ENCODE measurements at regions not wholly inside any gene's neighbourhood (a gene's known extent, or its start where the extent isn't known, plus 50 kb on each side); places are given as distances from the start of the nearest gene placed in this dataset.

- H3K9me3 ChIP-seq (ENCODE audit: control insufficient read depth, insufficient read depth, low read length): no peaks in the 10 kb centered on the region
- H4K20me1 ChIP-seq (ENCODE audit: control insufficient read depth, insufficient read depth, low read depth, low read length): no peaks in the 10 kb centered on the region
- no peak overlapping the region for H3K4me3 ChIP-seq (ENCODE audit: low read length)
- TF ChIP-seq, protein P1, sequence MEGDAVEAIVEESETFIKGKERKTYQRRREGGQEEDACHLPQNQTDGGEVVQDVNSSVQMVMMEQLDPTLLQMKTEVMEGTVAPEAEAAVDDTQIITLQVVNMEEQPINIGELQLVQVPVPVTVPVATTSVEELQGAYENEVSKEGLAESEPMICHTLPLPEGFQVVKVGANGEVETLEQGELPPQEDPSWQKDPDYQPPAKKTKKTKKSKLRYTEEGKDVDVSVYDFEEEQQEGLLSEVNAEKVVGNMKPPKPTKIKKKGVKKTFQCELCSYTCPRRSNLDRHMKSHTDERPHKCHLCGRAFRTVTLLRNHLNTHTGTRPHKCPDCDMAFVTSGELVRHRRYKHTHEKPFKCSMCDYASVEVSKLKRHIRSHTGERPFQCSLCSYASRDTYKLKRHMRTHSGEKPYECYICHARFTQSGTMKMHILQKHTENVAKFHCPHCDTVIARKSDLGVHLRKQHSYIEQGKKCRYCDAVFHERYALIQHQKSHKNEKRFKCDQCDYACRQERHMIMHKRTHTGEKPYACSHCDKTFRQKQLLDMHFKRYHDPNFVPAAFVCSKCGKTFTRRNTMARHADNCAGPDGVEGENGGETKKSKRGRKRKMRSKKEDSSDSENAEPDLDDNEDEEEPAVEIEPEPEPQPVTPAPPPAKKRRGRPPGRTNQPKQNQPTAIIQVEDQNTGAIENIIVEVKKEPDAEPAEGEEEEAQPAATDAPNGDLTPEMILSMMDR (IDR thresholded peaks at IDR 0.05; ENCODE audit: low read depth, low read length, poor library complexity, severe bottlenecking): no peak
- TF ChIP-seq EZH2phosphoT487 (IDR thresholded peaks at IDR 0.05; ENCODE audit: borderline replicate concordance, low read length): no peak
- no peaks in the 10 kb centered on the region for H3K79me2 ChIP-seq (ENCODE audit: control insufficient read depth, low read length)
- H3K27me3 ChIP-seq (ENCODE audit: control insufficient read depth, low read length): no peaks in the 10 kb centered on the region
- H3K27ac ChIP-seq (ENCODE audit: low read depth, low read length): no peak overlapping the region
- no peaks in the 10 kb centered on the region for H3K4me1 ChIP-seq (ENCODE audit: control insufficient read depth, low read length)
- no peaks in the 10 kb centered on the region for H3K9me2 ChIP-seq (replicated peaks; ENCODE audit: control insufficient read depth, low read length)
- H3K36me3 ChIP-seq (ENCODE audit: control insufficient read depth, low read length): no peaks in the 10 kb centered on the region
- H3K4me2 ChIP-seq (ENCODE audit: low read length): no peak overlapping the region
- no peaks in the 10 kb centered on the region for H3F3A ChIP-seq (ENCODE audit: control insufficient read depth, insufficient read depth)
Observed at GRCh38 chr2:5369510-5369909, 322.7 kb upstream of the SOX11 start.

DNA sequence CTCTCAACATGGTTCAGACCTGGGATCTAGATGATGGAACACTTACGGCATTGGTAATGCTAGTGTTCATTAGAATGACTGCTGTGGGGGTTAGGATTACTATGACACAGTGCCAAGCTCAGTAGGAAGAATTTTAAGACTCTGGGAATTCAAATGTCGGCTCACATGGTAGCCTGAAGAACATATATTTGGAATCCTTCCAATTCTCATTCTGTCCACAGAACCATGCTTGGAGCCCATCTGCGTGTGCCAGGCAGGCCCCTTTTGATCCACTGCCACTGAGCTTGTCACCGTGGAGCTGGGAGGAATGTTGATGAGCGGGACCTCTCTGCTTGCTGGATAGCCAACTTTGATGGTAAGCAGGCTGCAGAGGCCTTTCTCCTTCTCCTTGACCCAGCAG is 322.0 kb upstream of the SOX11 start:
- TF ChIP-seq, protein P1 (IDR thresholded peaks at IDR 0.05; ENCODE audit: low read depth, low read length, poor library complexity, severe bottlenecking): no peak
- no peak for TF ChIP-seq EZH2phosphoT487 (IDR thresholded peaks at IDR 0.05; ENCODE audit: borderline replicate concordance, low read length)
- Histone ChIP-seq H3K9me2 (replicated peaks; ENCODE audit: control insufficient read depth, low read length) (no peaks in the 10 kb centered on the region), H3K27me3 (ENCODE audit: control insufficient read depth, low read length) (no peaks in the 10 kb centered on the region), H3F3A (ENCODE audit: control insufficient read depth, insufficient read depth) (no peaks in the 10 kb centered on the region), H3K4me1 (ENCODE audit: control insufficient read depth, low read length) (no peaks in the 10 kb centered on the region), H3K4me2 (ENCODE audit: low read length) (no peak overlapping the region), H3K4me3 (ENCODE audit: low read length) (no peak overlapping the region), H3K79me2 (ENCODE audit: control insufficient read depth, low read length) (no peaks in the 10 kb centered on the region), H3K36me3 (ENCODE audit: control insufficient read depth, low read length) (no peaks in the 10 kb centered on the region), H3K27ac (ENCODE audit: low read depth, low read length) (no peak overlapping the region), H4K20me1 (ENCODE audit: control insufficient read depth, insufficient read depth, low read depth, low read length) (no peaks in the 10 kb centered on the region), H3K9me3 (ENCODE audit: control insufficient read depth, insufficient read depth, low read length) (no peaks in the 10 kb centered on the region)

DNA sequence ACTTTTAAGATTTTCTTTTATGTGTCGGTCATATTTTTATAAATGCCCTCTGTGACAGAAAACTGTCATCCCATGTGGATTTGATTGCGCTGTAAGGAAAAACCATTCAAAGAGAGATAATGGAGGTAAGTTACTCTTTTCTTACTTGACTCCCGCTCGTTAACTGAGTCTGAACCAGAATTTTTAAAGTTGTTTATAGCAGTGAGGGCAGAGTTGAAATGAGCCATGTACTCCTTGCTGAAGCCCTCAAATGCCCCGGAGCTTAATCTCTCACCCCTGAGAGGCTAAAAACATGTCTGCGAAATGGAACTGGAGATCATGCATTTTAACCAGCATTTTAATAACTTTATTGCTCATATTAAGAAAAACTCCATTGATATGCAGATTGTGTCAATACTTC is 320.0 kb upstream of the SOX11 start:
- H3K79me2 ChIP-seq (ENCODE audit: control insufficient read depth, low read length): no peaks in the 10 kb centered on the region
- H3K4me3 ChIP-seq (ENCODE audit: low read length): no peak overlapping the region
- no peak for TF ChIP-seq EZH2phosphoT487 (IDR thresholded peaks at IDR 0.05; ENCODE audit: borderline replicate concordance, low read length)
- TF ChIP-seq, protein P1 (IDR thresholded peaks at IDR 0.05; ENCODE audit: low read depth, low read length, poor library complexity, severe bottlenecking): no peak
- H3K27me3 ChIP-seq (ENCODE audit: control insufficient read depth, low read length): no peaks in the 10 kb centered on the region
- no peak overlapping the region for H3K4me2 ChIP-seq (ENCODE audit: low read length)
- no peaks in the 10 kb centered on the region for H3K36me3 ChIP-seq (ENCODE audit: control insufficient read depth, low read length)
- no peaks in the 10 kb centered on the region for H3K4me1 ChIP-seq (ENCODE audit: control insufficient read depth, low read length)
- no peaks in the 10 kb centered on the region for H4K20me1 ChIP-seq (ENCODE audit: control insufficient read depth, insufficient read depth, low read depth, low read length)
- H3K9me3 ChIP-seq (ENCODE audit: control insufficient read depth, insufficient read depth, low read length): no peaks in the 10 kb centered on the region
- no peak overlapping the region for H3K27ac ChIP-seq (ENCODE audit: low read depth, low read length)
- H3K9me2 ChIP-seq (replicated peaks; ENCODE audit: control insufficient read depth, low read length): no peaks in the 10 kb centered on the region
- H3F3A ChIP-seq (ENCODE audit: control insufficient read depth, insufficient read depth): no peaks in the 10 kb centered on the region

DNA sequence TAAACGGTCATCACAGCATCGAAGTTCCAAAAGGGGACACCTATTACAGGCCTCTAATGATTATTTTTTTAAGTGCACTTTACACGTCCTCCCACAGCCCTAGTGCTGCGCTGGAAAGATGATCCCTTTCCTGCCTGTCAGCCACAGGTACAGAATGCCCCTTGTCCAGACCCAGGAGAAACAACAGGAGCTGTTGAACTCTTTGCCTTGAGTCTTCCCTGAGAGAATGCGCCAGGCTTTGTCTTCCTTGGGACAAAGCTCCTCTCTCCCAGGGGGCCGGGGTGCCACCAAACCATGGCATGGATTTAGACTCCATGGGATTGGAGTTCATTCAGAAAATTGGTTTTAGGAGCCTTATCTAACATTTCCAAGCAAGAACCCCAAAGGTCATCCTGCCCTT is 319.0 kb upstream of the SOX11 start:
- Histone ChIP-seq H3K79me2 (ENCODE audit: control insufficient read depth, low read length) (no peaks in the 10 kb centered on the region), H3K9me2 (replicated peaks; ENCODE audit: control insufficient read depth, low read length) (no peaks in the 10 kb centered on the region), H3K27ac (ENCODE audit: low read depth, low read length) (no peak overlapping the region), H3K27me3 (ENCODE audit: control insufficient read depth, low read length) (no peaks in the 10 kb centered on the region), H3K9me3 (ENCODE audit: control insufficient read depth, insufficient read depth, low read length) (no peaks in the 10 kb centered on the region), H3K4me1 (ENCODE audit: control insufficient read depth, low read length) (no peaks in the 10 kb centered on the region), H3K36me3 (ENCODE audit: control insufficient read depth, low read length) (no peaks in the 10 kb centered on the region), H4K20me1 (ENCODE audit: control insufficient read depth, insufficient read depth, low read depth, low read length) (no peaks in the 10 kb centered on the region), H3K4me3 (ENCODE audit: low read length) (no peak overlapping the region), H3K4me2 (ENCODE audit: low read length) (no peak overlapping the region), H3F3A (ENCODE audit: control insufficient read depth, insufficient read depth) (no peaks in the 10 kb centered on the region)
- TF ChIP-seq EZH2phosphoT487 (IDR thresholded peaks at IDR 0.05; ENCODE audit: borderline replicate concordance, low read length): no peak
- TF ChIP-seq, protein P1 (IDR thresholded peaks at IDR 0.05; ENCODE audit: low read depth, low read length, poor library complexity, severe bottlenecking): no peak
